Breast epithelium (tissue), 3 donors: ENCODE measurements at regions not wholly inside any gene's neighbourhood (a gene's known extent, or its start where the extent isn't known, plus 50 kb on each side); places are given as distances from the start of the nearest gene placed in this dataset.

ENCODE experiments used
- POLR2A ChIP-seq: fragments of 450-650 bp; IDR thresholded peaks from one replicate; pipeline ENCODE4 v1.6.1; 2016; ENCODE audit warnings: antibody characterized with exemption, mild to moderate bottlenecking, moderate library complexity
- POLR2AphosphoS5 ChIP-seq, 3 donors: sonication (generic); formaldehyde crosslinking; IDR thresholded peaks; one replicate each; pipeline ENCODE4 v1.6.1; 2017; ENCODE audit warnings: antibody characterized with exemption in 3 of 3
- TF ChIP-seq, protein P1 (sequence below), 3 donors: fragments of 450-650 bp; IDR thresholded peaks; one replicate each; pipeline ENCODE4 v1.5.1; 2016 to 2017; ENCODE audit warnings: antibody characterized with exemption in 3 of 3, mild to moderate bottlenecking in 3 of 3, moderate library complexity in 3 of 3

DNA sequence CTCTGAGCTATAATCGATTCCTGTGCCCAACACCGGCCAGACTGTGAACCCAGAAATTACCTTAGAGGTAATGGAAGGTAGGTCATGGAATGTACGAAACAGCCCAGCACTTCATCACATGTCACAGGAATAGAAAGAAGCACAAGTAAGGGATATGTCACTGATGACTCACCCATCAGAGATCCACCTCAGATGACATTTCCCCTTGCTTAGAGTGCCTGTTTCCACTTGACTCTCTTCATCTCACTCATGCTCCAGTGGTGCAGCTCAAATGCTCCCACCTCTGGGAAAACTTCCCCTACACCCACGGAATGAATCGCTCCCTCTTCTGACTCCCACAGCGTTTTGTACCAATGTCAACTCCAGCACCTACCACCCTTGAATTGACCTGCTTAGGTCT is 381.6 kb upstream of the CNR1 start:
- TF ChIP-seq, protein P1, sequence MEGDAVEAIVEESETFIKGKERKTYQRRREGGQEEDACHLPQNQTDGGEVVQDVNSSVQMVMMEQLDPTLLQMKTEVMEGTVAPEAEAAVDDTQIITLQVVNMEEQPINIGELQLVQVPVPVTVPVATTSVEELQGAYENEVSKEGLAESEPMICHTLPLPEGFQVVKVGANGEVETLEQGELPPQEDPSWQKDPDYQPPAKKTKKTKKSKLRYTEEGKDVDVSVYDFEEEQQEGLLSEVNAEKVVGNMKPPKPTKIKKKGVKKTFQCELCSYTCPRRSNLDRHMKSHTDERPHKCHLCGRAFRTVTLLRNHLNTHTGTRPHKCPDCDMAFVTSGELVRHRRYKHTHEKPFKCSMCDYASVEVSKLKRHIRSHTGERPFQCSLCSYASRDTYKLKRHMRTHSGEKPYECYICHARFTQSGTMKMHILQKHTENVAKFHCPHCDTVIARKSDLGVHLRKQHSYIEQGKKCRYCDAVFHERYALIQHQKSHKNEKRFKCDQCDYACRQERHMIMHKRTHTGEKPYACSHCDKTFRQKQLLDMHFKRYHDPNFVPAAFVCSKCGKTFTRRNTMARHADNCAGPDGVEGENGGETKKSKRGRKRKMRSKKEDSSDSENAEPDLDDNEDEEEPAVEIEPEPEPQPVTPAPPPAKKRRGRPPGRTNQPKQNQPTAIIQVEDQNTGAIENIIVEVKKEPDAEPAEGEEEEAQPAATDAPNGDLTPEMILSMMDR (IDR thresholded peaks at IDR 0.05) = no peak
- TF ChIP-seq POLR2A = no peak
- no peak for TF ChIP-seq POLR2AphosphoS5 (IDR thresholded peaks at IDR 0.05)
